Subcutaneous abdominal adipose tissue (tissue), 5 donors: ENCODE measurements at regions not wholly inside any gene's neighbourhood (a gene's known extent, or its start where the extent isn't known, plus 50 kb on each side); places are given as distances from the start of the nearest gene placed in this dataset.

Experiments used
- H3K27ac ChIP-seq: one replicate; pipeline ENCODE4 v1.7.0; 2013; ENCODE audit warnings: low read depth, mild to moderate bottlenecking, inconsistent platforms, low read length, moderate library complexity
- H3K27me3 ChIP-seq, 5 donors: one replicate each; pipeline ENCODE4 v1.7.0; 2013; ENCODE audit warnings: low read length in 5 of 5, inconsistent platforms in 1 of 5; ENCODE audit not compliant: control insufficient read depth in 5 of 5, insufficient read depth in 4 of 5
- H3K36me3 ChIP-seq, 5 donors: one replicate each; pipeline ENCODE4 v1.7.0; 2013; ENCODE audit warnings: low read length in 5 of 5; ENCODE audit not compliant: control insufficient read depth in 5 of 5, insufficient read depth in 5 of 5
- H3K4me1 ChIP-seq, 5 donors: one replicate each; pipeline ENCODE4 v1.7.0; 2013; ENCODE audit warnings: low read length in 5 of 5, mild to moderate bottlenecking in 3 of 5, moderate library complexity in 1 of 5; ENCODE audit not compliant: control insufficient read depth in 5 of 5, insufficient read depth in 5 of 5
- H3K4me3 ChIP-seq, 5 donors: one replicate each; pipeline ENCODE4 v1.7.0; 2013; ENCODE audit warnings: low read length in 5 of 5, low read depth in 1 of 5
- H3K9ac ChIP-seq, 5 donors: one replicate each; pipeline ENCODE4 v1.7.0; 2013; ENCODE audit warnings: low read length in 5 of 5, mild to moderate bottlenecking in 4 of 5, moderate library complexity in 3 of 5
- H3K9me3 ChIP-seq, 5 donors: one replicate each; pipeline ENCODE4 v1.7.0; 2013; ENCODE audit warnings: low read length in 5 of 5; ENCODE audit not compliant: control insufficient read depth in 5 of 5
- donor health status: healthy.
- donor health status: healthy.
- donor health status: healthy.
- donor health status: healthy.
- donor health status: healthy.

- no peaks in the 10 kb centered on the region for H3K4me1 ChIP-seq
- H3K36me3 ChIP-seq: no peaks in the 10 kb centered on the region
- H3K27me3 ChIP-seq: no peaks in the 10 kb centered on the region
- no peak overlapping the region for H3K4me3 ChIP-seq
- no peak overlapping the region for H3K9ac ChIP-seq
- peaks cover 0 to 2% (median 0%) of the 10 kb centered on the region in 5 donors for H3K9me3 ChIP-seq
- H3K27ac ChIP-seq: no peak overlapping the region
Measured at GRCh38 chr5:125874057-125874456, 549.2 kb upstream of the GRAMD2B start.

- Histone ChIP-seq H3K4me1 (no peaks in the 10 kb centered on the region), H3K9ac (no peak overlapping the region), H3K4me3 (no peak overlapping the region), H3K27me3 (no peaks in the 10 kb centered on the region), H3K9me3 (peaks cover 0 to 2% (median 0%) of the 10 kb centered on the region in 5 donors), H3K36me3 (no peaks in the 10 kb centered on the region), H3K27ac (no peak overlapping the region)
Measured at GRCh38 chr5:125874717-125875116, 548.5 kb upstream of the GRAMD2B start.

GRCh38 chr5:125877248-125877647 lies 546.0 kb upstream of the GRAMD2B start:
- H3K9ac ChIP-seq: no peak overlapping the region
- no peaks in the 10 kb centered on the region for H3K27me3 ChIP-seq
- H3K36me3 ChIP-seq: no peaks in the 10 kb centered on the region
- H3K27ac ChIP-seq: no peak overlapping the region
- no peak overlapping the region for H3K4me3 ChIP-seq
- H3K9me3 ChIP-seq: peaks cover 0 to 2% (median 0%) of the 10 kb centered on the region in 5 donors
- H3K4me1 ChIP-seq: no peaks in the 10 kb centered on the region

GRCh38 chr5:125882061-125882460 lies 541.1 kb upstream of the GRAMD2B start:
- Histone ChIP-seq H3K4me1 (no peaks in the 10 kb centered on the region), H3K27ac (no peak overlapping the region), H3K27me3 (no peaks in the 10 kb centered on the region), H3K36me3 (no peaks in the 10 kb centered on the region), H3K9ac (no peak overlapping the region), H3K4me3 (no peak overlapping the region), H3K9me3 (no peaks in the 10 kb centered on the region)

- Histone ChIP-seq H3K9ac (no peak overlapping the region), H3K9me3 (no peaks in the 10 kb centered on the region), H3K27ac (no peak overlapping the region), H3K27me3 (no peaks in the 10 kb centered on the region), H3K36me3 (no peaks in the 10 kb centered on the region), H3K4me1 (no peaks in the 10 kb centered on the region), H3K4me3 (no peak overlapping the region)
Measured at GRCh38 chr5:125883223-125883622, 540.0 kb upstream of the GRAMD2B start.

GRCh38 chr5:125888358-125888757 lies 534.9 kb upstream of the GRAMD2B start:
- no peak overlapping the region for H3K27ac ChIP-seq
- no peak overlapping the region for H3K9ac ChIP-seq
- H3K36me3 ChIP-seq: no peaks in the 10 kb centered on the region
- no peaks in the 10 kb centered on the region for H3K27me3 ChIP-seq
- H3K9me3 ChIP-seq: peaks cover 0 to 2% (median 0%) of the 10 kb centered on the region in 5 donors
- H3K4me1 ChIP-seq: no peaks in the 10 kb centered on the region
- H3K4me3 ChIP-seq: no peak overlapping the region

- Histone ChIP-seq H3K9me3 (peaks cover 0 to 6% (median 0%) of the 10 kb centered on the region in 5 donors), H3K27ac (no peak overlapping the region), H3K4me1 (no peaks in the 10 kb centered on the region), H3K27me3 (no peaks in the 10 kb centered on the region), H3K9ac (no peak overlapping the region), H3K36me3 (no peaks in the 10 kb centered on the region), H3K4me3 (no peak overlapping the region)
Measured at GRCh38 chr5:125890511-125890931, 532.7 kb upstream of the GRAMD2B start.

- no peak overlapping the region for H3K9ac ChIP-seq
- no peaks in the 10 kb centered on the region for H3K36me3 ChIP-seq
- H3K4me1 ChIP-seq: no peaks in the 10 kb centered on the region
- H3K4me3 ChIP-seq: no peak overlapping the region
- no peaks in the 10 kb centered on the region for H3K27me3 ChIP-seq
- H3K9me3 ChIP-seq: peaks cover 0 to 6% (median 0%) of the 10 kb centered on the region in 5 donors
- H3K27ac ChIP-seq: no peak overlapping the region
Measured at GRCh38 chr5:125891061-125891725, 532.0 kb upstream of the GRAMD2B start.

GRCh38 chr5:125894383-125894782 lies 528.8 kb upstream of the GRAMD2B start:
- Histone ChIP-seq H3K27me3 (no peaks in the 10 kb centered on the region), H3K27ac (no peak overlapping the region), H3K9me3 (peaks cover 0 to 6% (median 0%) of the 10 kb centered on the region in 5 donors), H3K4me3 (no peak overlapping the region), H3K9ac (no peak overlapping the region), H3K36me3 (no peaks in the 10 kb centered on the region), H3K4me1 (no peaks in the 10 kb centered on the region)

GRCh38 chr5:125896368-125896767 lies 526.8 kb upstream of the GRAMD2B start:
- Histone ChIP-seq H3K9me3 (peaks cover 0 to 5% (median 0%) of the 10 kb centered on the region in 5 donors), H3K4me1 (no peaks in the 10 kb centered on the region), H3K36me3 (no peaks in the 10 kb centered on the region), H3K27me3 (no peaks in the 10 kb centered on the region), H3K27ac (no peak overlapping the region), H3K9ac (no peak overlapping the region), H3K4me3 (no peak overlapping the region)
